Keratinocyte (primary cell): ENCODE measurements at regions not wholly inside any gene's neighbourhood (a gene's known extent, or its start where the extent isn't known, plus 50 kb on each side); places are given as distances from the start of the nearest gene placed in this dataset.

ENCODE experiments used
- DNase-seq: peaks from one replicate; pipeline ENCODE4 v3.0.0-alpha.2; 2011; ENCODE audit warnings: low read depth, missing footprints, low spot score
- FAIRE-seq: peaks from 2 replicates; lab custom pipeline; 2011; peaks lifted over from hg19 to GRCh38; lab: Jason Lieb, UNC
- H2AFZ ChIP-seq: 2 replicates; pipeline ENCODE4 v1.6.0; 2012; ENCODE audit warnings: low read length, control low read depth, inconsistent platforms; ENCODE audit not compliant: control insufficient read depth
- H3K27ac ChIP-seq: 2 replicates; pipeline ENCODE4 v1.5.1; 2011; ENCODE audit warnings: low read length; ENCODE audit not compliant: control insufficient read depth, insufficient read depth
- H3K27me3 ChIP-seq: 3 replicates; pipeline ENCODE4 v1.6.0; 2011; ENCODE audit warnings: low read length; ENCODE audit not compliant: control insufficient read depth, insufficient read depth; ENCODE audit errors: extremely low read depth
- H3K36me3 ChIP-seq, 2 experiments: 2 replicates in 1 of 2; 3 replicates in 1 of 2; pipeline ENCODE4 v1.5.1; 2011; ENCODE audit warnings: low read length in 2 of 2, mild to moderate bottlenecking in 1 of 2; ENCODE audit not compliant: control insufficient read depth in 2 of 2, insufficient read depth in 2 of 2; ENCODE audit errors: extremely low read depth in 1 of 2
- H3K4me1 ChIP-seq: 3 replicates; pipeline ENCODE4 v1.5.1; 2011; ENCODE audit warnings: low read length; ENCODE audit not compliant: control insufficient read depth, insufficient read depth; ENCODE audit errors: extremely low read depth
- H3K4me2 ChIP-seq: 3 replicates; pipeline ENCODE4 v1.6.0; 2011; ENCODE audit warnings: low read depth, low read length; ENCODE audit not compliant: control insufficient read depth, insufficient read depth; ENCODE audit errors: extremely low read depth
- H3K4me3 ChIP-seq, 3 experiments: fragments of 200-600 bp in 1 of 3; sonication (generic) in 1 of 3; 2 replicates in 2 of 3; 3 replicates in 1 of 3; pipeline ENCODE4 v1.5.1; 2011 to 2016; ENCODE audit warnings: low read length in 3 of 3, mild to moderate bottlenecking in 3 of 3, control low read depth in 2 of 3, inconsistent platforms in 1 of 3, low read depth in 1 of 3, mixed read lengths in 1 of 3, mixed run types in 1 of 3, moderate library complexity in 1 of 3; ENCODE audit not compliant: control insufficient read depth in 2 of 3, insufficient read depth in 2 of 3; ENCODE audit errors: extremely low read depth in 1 of 3
- H3K79me2 ChIP-seq: 2 replicates; pipeline ENCODE4 v1.6.0; 2012; ENCODE audit warnings: low read length; ENCODE audit not compliant: control insufficient read depth, insufficient read depth
- H3K9ac ChIP-seq: 3 replicates; pipeline ENCODE4 v1.6.0; 2011; ENCODE audit warnings: low read length; ENCODE audit not compliant: control insufficient read depth, insufficient read depth; ENCODE audit errors: extremely low read depth
- H3K9me1 ChIP-seq: 3 replicates; pipeline ENCODE4 v1.6.0; 2011; ENCODE audit warnings: low read length; ENCODE audit not compliant: control insufficient read depth, insufficient read depth; ENCODE audit errors: extremely low read depth
- H3K9me3 ChIP-seq: 2 replicates; pipeline ENCODE4 v1.5.1; 2012; ENCODE audit warnings: low read depth, low read length; ENCODE audit not compliant: control insufficient read depth
- H4K20me1 ChIP-seq: 3 replicates; pipeline ENCODE4 v1.6.0; 2011; ENCODE audit warnings: low read length; ENCODE audit not compliant: control insufficient read depth, insufficient read depth; ENCODE audit errors: extremely low read depth
- CTCF ChIP-seq, 3 experiments: IDR thresholded peaks in 1 of 3; conservative IDR thresholded peaks in 1 of 3; optimal IDR thresholded peaks in 1 of 3; 2 replicates in 2 of 3; 3 replicates in 1 of 3; pipeline versions ENCODE3 to v1.5.1; 2011; ENCODE audit warnings: low read length in 3 of 3, mild to moderate bottlenecking in 3 of 3, moderate library complexity in 2 of 3, control low read depth in 1 of 3, inconsistent platforms in 1 of 3; ENCODE audit not compliant: insufficient read depth in 2 of 3; ENCODE audit errors: extremely low read depth in 1 of 3
- EZH2 ChIP-seq: IDR thresholded peaks from one replicate; pipeline ENCODE4 v1.6.1; 2012; ENCODE audit warnings: inconsistent platforms, mild to moderate bottlenecking, low read length, moderate library complexity
- dilution Hi-C: fragments of 300-500 bp; cut with MboI; formaldehyde crosslinking; loops from one replicate; pipeline ENCODE4 v1.7.0; 2020; ENCODE audit warnings: low sequenced_read_pairs; ENCODE audit not compliant: extremely low pct_ligation_motif_present

DNA sequence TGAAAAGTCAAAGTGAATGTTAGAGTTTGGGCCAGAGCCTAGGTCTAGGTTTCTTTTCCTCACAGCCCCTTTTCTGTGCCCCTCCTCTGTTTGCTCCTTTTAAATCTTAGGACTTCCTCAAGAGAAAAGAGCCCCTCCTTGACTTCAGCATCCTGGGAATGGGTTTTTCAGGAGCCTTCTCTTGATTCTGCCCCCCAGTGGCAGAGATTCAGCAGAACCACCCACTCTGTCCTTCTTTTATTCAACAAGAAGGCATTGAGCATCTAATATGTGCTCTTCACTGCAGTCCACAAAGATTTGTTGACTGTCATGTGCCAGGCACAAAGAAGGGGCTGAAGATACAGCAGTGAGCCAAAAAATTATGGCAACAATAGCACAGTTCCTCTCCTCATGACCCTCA, 270.8 kb upstream of the CDH5 start:
- Histone ChIP-seq H3K27me3 (peaks cover 5% of the 10 kb centered on the region), H3K36me3 (no peaks in the 10 kb centered on the region), H3K9me1 (no peaks in the 10 kb centered on the region), H3K4me1 (no peaks in the 10 kb centered on the region), H3K4me2 (no peak overlapping the region), H3K27ac (no peak overlapping the region), H2AFZ (no peak overlapping the region), H3K79me2 (no peaks in the 10 kb centered on the region), H3K4me3 (no peak overlapping the region), H4K20me1 (no peaks in the 10 kb centered on the region), H3K9ac (no peak overlapping the region), H3K9me3 (no peaks in the 10 kb centered on the region)
- TF ChIP-seq CTCF (optimal IDR thresholded peaks at IDR 0.05 in 1 of 3, IDR thresholded peaks at IDR 0.05 in 1 of 3, conservative IDR thresholded peaks at IDR 0.05 in 1 of 3; ENCODE audit: extremely low read depth in 1 of 3, insufficient read depth in 2 of 3, low read length in 3 of 3) (peak in 1 of 3 experiments; percentile 13), EZH2 (no peak)
- DNase-seq (no peak), FAIRE-seq (no peak)
- dilution Hi-C loops = no loop called here

- Histone ChIP-seq H4K20me1 (no peaks in the 10 kb centered on the region), H3K79me2 (no peaks in the 10 kb centered on the region), H2AFZ (no peak overlapping the region), H3K9me3 (no peaks in the 10 kb centered on the region), H3K4me3 (no peak overlapping the region), H3K4me2 (no peak overlapping the region), H3K27ac (no peak overlapping the region), H3K27me3 (peaks cover 5% of the 10 kb centered on the region), H3K36me3 (no peaks in the 10 kb centered on the region), H3K9ac (no peak overlapping the region), H3K4me1 (no peaks in the 10 kb centered on the region), H3K9me1 (no peaks in the 10 kb centered on the region)
- dilution Hi-C loops = no loop called here
- DNase-seq (no peak), FAIRE-seq (no peak)
- TF ChIP-seq EZH2 (no peak), CTCF (optimal IDR thresholded peaks at IDR 0.05 in 1 of 3, IDR thresholded peaks at IDR 0.05 in 1 of 3, conservative IDR thresholded peaks at IDR 0.05 in 1 of 3; ENCODE audit: extremely low read depth in 1 of 3, insufficient read depth in 2 of 3, low read length in 3 of 3) (no peak)
Measured at GRCh38 chr16:66093191-66093590, 273.3 kb upstream of the CDH5 start.
